Smooth muscle cell (in vitro differentiated cells): ENCODE measurements at regions not wholly inside any gene's neighbourhood (a gene's known extent, or its start where the extent isn't known, plus 50 kb on each side); places are given as distances from the start of the nearest gene placed in this dataset.

Experiments
- DNase-seq: peaks from one replicate; lab custom pipeline; 2025; ENCODE audit not compliant: unreplicated experiment; lab: John Stamatoyannopoulos, UW
- H2AFZ ChIP-seq: fragments of 200-600 bp; sonication (generic); 2 replicates; pipeline ENCODE4 v1.6.0; 2016; ENCODE audit warnings: antibody characterized with exemption, low read depth, mild to moderate bottlenecking
- H3F3A ChIP-seq: fragments of 200-600 bp; sonication (generic); 2 replicates; pipeline ENCODE4 v1.6.0; 2017; ENCODE audit warnings: antibody characterized with exemption, low read depth
- H3K27ac ChIP-seq: fragments of 200-600 bp; sonication (generic); 2 replicates; pipeline ENCODE4 v1.5.1; 2016; ENCODE audit warnings: low read depth, mild to moderate bottlenecking
- H3K27me3 ChIP-seq: fragments of 200-600 bp; sonication (generic); 2 replicates; pipeline ENCODE4 v1.6.1; 2016; ENCODE audit warnings: low read depth, mild to moderate bottlenecking
- H3K36me3 ChIP-seq: fragments of 200-600 bp; sonication (generic); 2 replicates; pipeline ENCODE4 v1.5.1; 2016; ENCODE audit warnings: low read depth
- H3K4me1 ChIP-seq: fragments of 200-600 bp; sonication (generic); 2 replicates; pipeline ENCODE4 v1.5.1; 2016; ENCODE audit warnings: low read depth
- H3K4me2 ChIP-seq: fragments of 200-600 bp; sonication (generic); 2 replicates; pipeline ENCODE4 v1.6.0; 2016; ENCODE audit warnings: mild to moderate bottlenecking
- H3K4me3 ChIP-seq: fragments of 200-600 bp; sonication (generic); 2 replicates; pipeline ENCODE4 v1.5.1; 2016; ENCODE audit warnings: mild to moderate bottlenecking
- H3K79me2 ChIP-seq: fragments of 200-600 bp; sonication (generic); 2 replicates; pipeline ENCODE4 v1.6.0; 2016; ENCODE audit warnings: low read depth, mild to moderate bottlenecking
- H3K9ac ChIP-seq: fragments of 200-600 bp; sonication (generic); 2 replicates; pipeline ENCODE4 v1.6.0; 2016; ENCODE audit warnings: low read depth
- H3K9me3 ChIP-seq: fragments of 200-600 bp; sonication (generic); replicated peaks from 2 replicates; pipeline ENCODE4 v1.5.1; 2016; ENCODE audit warnings: low read depth
- H4K20me1 ChIP-seq: fragments of 200-600 bp; sonication (generic); 2 replicates; pipeline ENCODE4 v1.6.0; 2016; ENCODE audit warnings: low read depth
- CTCF ChIP-seq: fragments of 200-600 bp; sonication (generic); IDR thresholded peaks from 2 replicates; pipeline ENCODE4 v1.5.1; 2017; ENCODE audit warnings: borderline replicate concordance, mild to moderate bottlenecking, antibody characterized with exemption; ENCODE audit not compliant: insufficient read depth, poor library complexity, severe bottlenecking
- WGBS: methylation state at CpG from one replicate; pipeline ENCODE4 v1.1.7; 2016; ENCODE audit warnings: low lambda C conversion rate; 5-methylcytosine and 5-hydroxymethylcytosine counted together

GRCh38 chr6:7033202-7033601 lies 74.6 kb upstream of the RREB1 start:
- no peaks in the 10 kb centered on the region for H3K9me3 ChIP-seq
- WGBS = 78% methylated on average over 5 of the region's 5 CpGs
- no peaks in the 10 kb centered on the region for H3K4me1 ChIP-seq
- H2AFZ ChIP-seq = peak overlapping the region; percentile 58
- no peak overlapping the region for H3K4me3 ChIP-seq
- no peaks in the 10 kb centered on the region for H4K20me1 ChIP-seq
- no peaks in the 10 kb centered on the region for H3K36me3 ChIP-seq
- H3K4me2 ChIP-seq = no peak overlapping the region
- no peak overlapping the region for H3K27ac ChIP-seq
- no peak for TF ChIP-seq CTCF
- no peak for DNase-seq
- H3K27me3 ChIP-seq = no peaks in the 10 kb centered on the region
- no peaks in the 10 kb centered on the region for H3K79me2 ChIP-seq
- H3F3A ChIP-seq = peaks cover 4% of the 10 kb centered on the region
- no peak overlapping the region for H3K9ac ChIP-seq

DNA sequence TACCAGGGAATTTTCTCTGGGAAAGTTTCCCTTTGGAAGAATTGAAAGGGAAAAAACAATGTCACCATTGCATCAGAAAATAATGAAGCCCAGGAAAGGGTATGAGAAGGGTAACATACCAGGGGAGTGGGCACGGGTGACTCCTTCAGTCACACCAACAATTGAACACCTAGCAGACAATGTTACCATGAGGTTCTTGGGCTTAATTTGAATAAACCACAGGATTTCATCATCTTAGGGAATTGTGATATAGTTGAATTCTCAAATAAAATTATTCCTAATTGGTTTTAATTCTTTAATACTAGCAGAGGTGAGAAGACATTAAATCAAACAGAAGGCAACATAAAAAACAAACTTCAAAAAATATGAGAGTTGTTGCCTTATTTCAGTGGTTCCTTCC lies 73.7 kb upstream of the RREB1 start:
- WGBS = 96% methylated on average over 1 of the region's 1 CpG
- no peak overlapping the region for H3K27ac ChIP-seq
- no peak overlapping the region for H2AFZ ChIP-seq
- no peak for DNase-seq
- no peaks in the 10 kb centered on the region for H3K36me3 ChIP-seq
- no peak overlapping the region for H3K9ac ChIP-seq
- no peak overlapping the region for H3K4me3 ChIP-seq
- H3K79me2 ChIP-seq = no peaks in the 10 kb centered on the region
- H4K20me1 ChIP-seq = no peaks in the 10 kb centered on the region
- TF ChIP-seq CTCF = no peak
- no peaks in the 10 kb centered on the region for H3K27me3 ChIP-seq
- H3K9me3 ChIP-seq = no peaks in the 10 kb centered on the region
- peaks cover 4% of the 10 kb centered on the region for H3F3A ChIP-seq
- H3K4me2 ChIP-seq = no peak overlapping the region
- H3K4me1 ChIP-seq = no peaks in the 10 kb centered on the region

GRCh38 chr6:7035837-7036249 lies 71.9 kb upstream of the RREB1 start:
- no peak overlapping the region for H3K4me2 ChIP-seq
- H4K20me1 ChIP-seq = no peaks in the 10 kb centered on the region
- H3K4me3 ChIP-seq = no peak overlapping the region
- H3F3A ChIP-seq = peaks cover 4% of the 10 kb centered on the region
- no peak overlapping the region for H3K9ac ChIP-seq
- DNase-seq = no peak
- no peak overlapping the region for H3K27ac ChIP-seq
- WGBS = 64% methylated on average over 2 of the region's 2 CpGs
- no peaks in the 10 kb centered on the region for H3K27me3 ChIP-seq
- H3K79me2 ChIP-seq = no peaks in the 10 kb centered on the region
- H3K36me3 ChIP-seq = no peaks in the 10 kb centered on the region
- no peak for TF ChIP-seq CTCF
- H3K9me3 ChIP-seq = no peaks in the 10 kb centered on the region
- no peak overlapping the region for H2AFZ ChIP-seq
- H3K4me1 ChIP-seq = no peaks in the 10 kb centered on the region

- 40% methylated on average over 3 of the region's 3 CpGs for WGBS
- H3K27ac ChIP-seq = no peak overlapping the region
- H3K9ac ChIP-seq = no peak overlapping the region
- peak overlapping the region; percentile 65 for H2AFZ ChIP-seq
- H3K36me3 ChIP-seq = no peaks in the 10 kb centered on the region
- H3K4me1 ChIP-seq = peaks cover 14% of the 10 kb centered on the region
- DNase-seq = no peak
- no peak for TF ChIP-seq CTCF
- H3K27me3 ChIP-seq = no peaks in the 10 kb centered on the region
- peaks cover 12% of the 10 kb centered on the region for H3F3A ChIP-seq
- H3K4me2 ChIP-seq = no peak overlapping the region
- H3K79me2 ChIP-seq = no peaks in the 10 kb centered on the region
- no peak overlapping the region for H3K4me3 ChIP-seq
- H3K9me3 ChIP-seq = no peaks in the 10 kb centered on the region
- H4K20me1 ChIP-seq = no peaks in the 10 kb centered on the region
Observed at GRCh38 chr6:7041511-7042026, 66.2 kb upstream of the RREB1 start.
